Mesendoderm (in vitro differentiated cells): ENCODE measurements at regions not wholly inside any gene's neighbourhood (a gene's known extent, or its start where the extent isn't known, plus 50 kb on each side); places are given as distances from the start of the nearest gene placed in this dataset.

Experiments
- DNase-seq: peaks from one replicate; pipeline ENCODE4 v3.0.0; 2013
- H2AK5ac ChIP-seq: 2 replicates; pipeline ENCODE4 v1.6.1; 2013; ENCODE audit warnings: low read length, inconsistent platforms
- H2BK120ac ChIP-seq: 2 replicates; pipeline ENCODE4 v1.6.1; 2013; ENCODE audit warnings: low read depth, mild to moderate bottlenecking, low read length, moderate library complexity, mixed read lengths
- H2BK15ac ChIP-seq: replicated peaks from 2 replicates; pipeline ENCODE4 v1.6.1; 2013; ENCODE audit warnings: low read depth, mild to moderate bottlenecking, moderate library complexity
- H2BK5ac ChIP-seq: 2 replicates; pipeline ENCODE4 v1.6.1; 2013; ENCODE audit warnings: low read length, inconsistent platforms
- H3K18ac ChIP-seq: 2 replicates; pipeline ENCODE4 v1.6.1; 2013; ENCODE audit warnings: mild to moderate bottlenecking, low read length, mixed read lengths
- H3K23ac ChIP-seq: one replicate; pipeline ENCODE4 v1.6.1; 2013; ENCODE audit warnings: low read length
- H3K27ac ChIP-seq: 2 replicates; pipeline ENCODE4 v1.5.1; 2013; ENCODE audit warnings: low read depth, mild to moderate bottlenecking, inconsistent platforms, low read length, moderate library complexity
- H3K27me3 ChIP-seq: 2 replicates; pipeline ENCODE4 v1.6.1; 2013; ENCODE audit warnings: low read length, control low read depth, mild to moderate bottlenecking, inconsistent platforms; ENCODE audit not compliant: insufficient read depth, poor library complexity
- H3K36me3 ChIP-seq: 2 replicates; pipeline ENCODE4 v1.6.1; 2013; ENCODE audit warnings: low read length, inconsistent platforms; ENCODE audit not compliant: control insufficient read depth, insufficient read depth
- H3K4ac ChIP-seq: one replicate; pipeline ENCODE4 v1.6.1; 2013; ENCODE audit warnings: low read depth, mild to moderate bottlenecking, low read length, moderate library complexity
- H3K4me1 ChIP-seq: 2 replicates; pipeline ENCODE4 v1.6.1; 2013; ENCODE audit warnings: low read depth, low read length, inconsistent platforms; ENCODE audit not compliant: control insufficient read depth
- H3K4me2 ChIP-seq: 2 replicates; pipeline ENCODE4 v1.6.1; 2013; ENCODE audit warnings: low read length
- H3K4me3 ChIP-seq: 2 replicates; pipeline ENCODE4 v1.5.1; 2013; ENCODE audit warnings: mild to moderate bottlenecking, low read length
- H3K56ac ChIP-seq: one replicate; pipeline ENCODE4 v1.6.1; 2013; ENCODE audit warnings: low read length
- H3K79me1 ChIP-seq: 2 replicates; pipeline ENCODE4 v1.6.1; 2013; ENCODE audit warnings: low read length, inconsistent platforms
- H3K79me2 ChIP-seq: 2 replicates; pipeline ENCODE4 v1.6.1; 2013; ENCODE audit warnings: mild to moderate bottlenecking, low read length; ENCODE audit not compliant: control insufficient read depth, insufficient read depth
- H3K9ac ChIP-seq: 2 replicates; pipeline ENCODE4 v1.6.1; 2013; ENCODE audit warnings: low read length, inconsistent platforms
- H4K5ac ChIP-seq: one replicate; pipeline ENCODE4 v1.6.1; 2013; ENCODE audit warnings: low read length
- H4K8ac ChIP-seq: one replicate; pipeline ENCODE4 v1.6.1; 2013; ENCODE audit warnings: low read depth, mild to moderate bottlenecking, control low read depth, low read length, moderate library complexity
- WGBS: extraction: QIAGEN DNeasy Blood & Tissue Kit; methylation state at CpG from one replicate; pipeline ENCODE4 v1.1.7; 2013; ENCODE audit warnings: low lambda C conversion rate, missing lambda C conversion rate; ENCODE audit not compliant: insufficient coverage; ENCODE audit errors: extremely low coverage; 5-methylcytosine and 5-hydroxymethylcytosine counted together

DNA sequence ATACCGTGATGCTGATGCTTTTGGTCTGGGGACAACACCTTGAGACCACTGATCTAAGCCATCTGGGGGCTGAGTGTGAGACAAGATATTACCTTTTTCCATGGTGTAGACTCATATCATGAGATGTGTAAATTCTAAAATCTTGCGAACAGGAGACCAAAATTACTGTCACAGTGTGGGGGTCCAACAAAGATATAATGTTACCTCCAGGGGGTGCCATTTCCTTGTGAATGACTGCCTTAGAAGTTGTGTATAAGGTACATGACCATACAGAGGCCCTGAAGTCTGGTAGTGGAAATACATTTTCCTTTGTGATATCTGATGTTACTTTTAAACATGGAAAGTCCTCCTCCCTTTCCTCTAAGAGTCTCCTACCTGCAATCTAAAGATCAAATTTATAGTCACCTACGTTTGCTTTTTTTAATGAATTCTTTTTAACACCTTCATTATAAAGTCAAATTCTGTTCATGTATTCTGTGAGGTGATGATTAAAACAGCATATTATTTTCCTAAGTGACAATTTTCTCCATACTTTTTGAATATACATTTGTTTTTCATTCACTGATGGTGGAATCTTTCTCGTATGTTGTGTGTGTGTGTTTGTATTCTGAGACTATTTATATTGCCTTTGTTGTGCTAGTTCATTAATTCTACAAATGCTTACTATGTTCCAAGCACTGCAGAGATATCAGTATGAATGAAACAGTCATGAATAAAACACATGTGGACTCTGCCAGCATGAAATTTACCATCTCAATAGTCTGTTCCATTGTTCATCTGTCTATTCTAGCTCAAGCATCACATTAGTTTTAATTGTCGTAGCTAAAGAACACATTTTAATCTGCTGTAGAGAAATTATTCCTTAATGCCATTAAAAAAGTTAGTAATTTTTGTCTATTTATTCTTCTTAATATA is 113.7 kb downstream of the RFC3 start:
- DNase-seq: peak; percentile 65
- no peaks in the 10 kb centered on the region for H3K79me1 ChIP-seq
- H3K27ac ChIP-seq: no peak overlapping the region
- H3K18ac ChIP-seq: no peak overlapping the region
- H4K5ac ChIP-seq: no peak overlapping the region
- WGBS: no CpG with 5 or more reads among the region's 5 CpGs
- no peak overlapping the region for H3K4me3 ChIP-seq
- H3K4me2 ChIP-seq: no peak overlapping the region
- no peaks in the 10 kb centered on the region for H3K27me3 ChIP-seq
- H3K23ac ChIP-seq: no peak overlapping the region
- no peak overlapping the region for H2BK120ac ChIP-seq
- no peaks in the 10 kb centered on the region for H3K36me3 ChIP-seq
- no peaks in the 10 kb centered on the region for H3K4me1 ChIP-seq
- no peak overlapping the region for H3K4ac ChIP-seq
- H2AK5ac ChIP-seq: no peak overlapping the region
- H3K56ac ChIP-seq: no peak overlapping the region
- no peaks in the 10 kb centered on the region for H3K79me2 ChIP-seq
- H2BK5ac ChIP-seq: no peak overlapping the region
- H2BK15ac ChIP-seq: no peak overlapping the region
- no peak overlapping the region for H4K8ac ChIP-seq
- H3K9ac ChIP-seq: no peak overlapping the region

DNA sequence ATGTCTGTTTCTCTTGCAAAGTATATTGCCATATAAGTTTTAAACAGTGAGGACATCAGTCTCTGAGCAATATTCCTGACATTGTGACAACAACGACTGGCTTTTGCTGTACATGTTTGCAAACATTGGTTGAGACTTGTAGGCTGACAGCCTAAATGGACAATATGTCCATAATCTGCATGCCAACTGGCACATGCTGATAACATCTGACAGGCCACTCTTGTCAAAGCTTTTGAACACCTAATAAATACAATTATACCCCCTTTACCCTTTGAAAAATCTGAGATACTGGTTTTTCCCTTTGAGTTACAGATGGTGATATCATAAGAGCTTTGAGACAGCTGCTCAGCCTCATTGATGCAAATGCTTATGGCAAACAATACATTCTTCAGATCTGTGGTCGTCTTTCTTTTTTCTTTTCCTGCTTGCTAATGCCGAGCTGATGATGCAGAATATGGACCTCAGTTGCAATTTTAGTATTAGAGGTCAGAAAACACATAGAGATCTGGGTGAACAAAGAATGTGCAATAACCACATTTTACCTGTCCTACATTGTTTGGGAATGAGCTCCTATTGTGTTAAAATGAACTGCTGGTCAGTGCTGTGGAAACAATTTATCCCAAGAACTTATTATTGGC is 114.9 kb downstream of the RFC3 start:
- no peak overlapping the region for H3K23ac ChIP-seq
- DNase-seq: no peak
- H3K18ac ChIP-seq: no peak overlapping the region
- no peaks in the 10 kb centered on the region for H3K36me3 ChIP-seq
- H3K79me2 ChIP-seq: no peaks in the 10 kb centered on the region
- no peak overlapping the region for H4K8ac ChIP-seq
- H2BK120ac ChIP-seq: no peak overlapping the region
- no peak overlapping the region for H3K4me3 ChIP-seq
- peaks cover 2% of the 10 kb centered on the region for H3K4me1 ChIP-seq
- no peaks in the 10 kb centered on the region for H3K27me3 ChIP-seq
- H2BK15ac ChIP-seq: no peak overlapping the region
- H3K79me1 ChIP-seq: no peaks in the 10 kb centered on the region
- WGBS: no CpG with 5 or more reads among the region's 3 CpGs
- H2AK5ac ChIP-seq: no peak overlapping the region
- H3K4ac ChIP-seq: no peak overlapping the region
- H4K5ac ChIP-seq: no peak overlapping the region
- no peak overlapping the region for H3K56ac ChIP-seq
- H3K9ac ChIP-seq: no peak overlapping the region
- no peak overlapping the region for H3K27ac ChIP-seq
- no peak overlapping the region for H3K4me2 ChIP-seq
- H2BK5ac ChIP-seq: no peak overlapping the region

DNA sequence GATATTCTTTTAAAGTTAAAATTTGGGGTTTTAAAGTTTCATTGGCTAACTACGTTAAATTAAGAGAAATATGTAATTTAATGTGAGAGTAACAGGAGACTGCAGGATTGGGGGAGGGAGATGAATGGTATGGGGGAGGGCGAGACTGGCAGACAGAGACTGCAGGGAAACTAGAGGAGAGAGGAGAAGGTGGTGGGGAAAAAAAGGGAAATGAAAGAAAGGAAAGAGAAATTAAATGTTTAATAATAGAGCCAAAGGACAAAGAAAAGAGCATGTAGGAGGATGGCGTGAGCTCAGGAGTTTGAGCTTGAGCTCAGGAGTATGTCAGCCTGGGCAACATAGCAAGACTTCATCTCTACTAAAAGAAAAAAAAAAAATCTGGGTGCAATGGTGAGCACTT is 115.9 kb downstream of the RFC3 start:
- Histone ChIP-seq H3K4me2 (no peak overlapping the region), H2BK5ac (no peak overlapping the region), H3K18ac (no peak overlapping the region), H4K5ac (no peak overlapping the region), H3K56ac (no peak overlapping the region), H3K4me1 (peaks cover 2% of the 10 kb centered on the region), H2BK120ac (no peak overlapping the region), H4K8ac (no peak overlapping the region), H2BK15ac (no peak overlapping the region), H3K4ac (no peak overlapping the region), H3K27ac (no peak overlapping the region), H3K27me3 (no peaks in the 10 kb centered on the region), H2AK5ac (no peak overlapping the region), H3K79me2 (no peaks in the 10 kb centered on the region), H3K36me3 (no peaks in the 10 kb centered on the region), H3K79me1 (no peaks in the 10 kb centered on the region), H3K9ac (no peak overlapping the region), H3K4me3 (no peak overlapping the region), H3K23ac (no peak overlapping the region)
- no peak for DNase-seq
- WGBS: 100% methylated on average over 1 of the region's 3 CpGs

DNA sequence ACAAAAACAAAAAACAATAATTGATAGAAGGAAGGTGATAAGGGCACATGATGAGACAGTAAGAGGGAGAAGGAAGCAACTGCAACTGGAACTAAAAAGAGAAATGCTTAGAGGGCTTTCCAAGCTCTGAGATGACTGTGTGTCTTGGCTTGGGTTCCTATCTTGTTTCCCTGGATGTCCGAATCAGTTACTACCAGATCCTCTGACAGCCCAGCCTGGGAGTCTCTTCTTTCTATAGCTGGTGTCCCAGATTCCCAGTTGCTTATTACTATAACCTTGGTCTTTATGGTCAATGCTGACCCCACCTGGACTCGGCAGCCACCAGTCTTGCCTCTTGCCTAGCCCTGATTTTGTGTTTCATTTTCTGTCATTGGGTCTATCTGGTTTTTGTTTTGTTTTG is 116.4 kb downstream of the RFC3 start:
- WGBS: no CpG with 5 or more reads among the region's 2 CpGs
- H3K4ac ChIP-seq: no peak overlapping the region
- H2BK120ac ChIP-seq: no peak overlapping the region
- H4K8ac ChIP-seq: no peak overlapping the region
- H3K79me2 ChIP-seq: no peaks in the 10 kb centered on the region
- no peak for DNase-seq
- no peak overlapping the region for H3K56ac ChIP-seq
- no peak overlapping the region for H3K9ac ChIP-seq
- no peak overlapping the region for H3K27ac ChIP-seq
- peaks cover 2% of the 10 kb centered on the region for H3K4me1 ChIP-seq
- H4K5ac ChIP-seq: no peak overlapping the region
- no peak overlapping the region for H3K4me3 ChIP-seq
- H2AK5ac ChIP-seq: no peak overlapping the region
- H3K27me3 ChIP-seq: no peaks in the 10 kb centered on the region
- H3K18ac ChIP-seq: no peak overlapping the region
- no peak overlapping the region for H3K23ac ChIP-seq
- H2BK15ac ChIP-seq: peak overlapping the region; percentile 6
- H3K36me3 ChIP-seq: no peaks in the 10 kb centered on the region
- H3K79me1 ChIP-seq: no peaks in the 10 kb centered on the region
- no peak overlapping the region for H3K4me2 ChIP-seq
- H2BK5ac ChIP-seq: no peak overlapping the region

DNA sequence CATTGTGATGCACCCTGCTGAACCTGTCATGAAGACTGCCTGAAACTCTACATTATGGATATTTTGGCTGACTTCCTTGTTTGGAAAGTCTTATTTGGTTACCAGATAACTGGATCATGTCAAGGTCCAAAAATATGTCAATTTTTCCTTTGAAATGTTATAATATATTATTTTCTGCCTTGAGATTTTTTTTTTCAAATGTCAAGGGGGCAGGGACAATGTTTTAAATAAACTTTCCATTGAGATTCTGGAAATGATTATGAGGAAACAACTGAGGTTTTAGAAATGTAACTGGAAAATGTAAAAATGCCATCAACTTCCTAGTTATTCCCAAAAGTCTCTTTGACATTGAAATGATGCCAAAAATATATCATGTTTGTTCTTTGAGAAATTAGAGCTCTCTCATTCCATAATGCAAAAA is 117.0 kb downstream of the RFC3 start:
- H3K56ac ChIP-seq: no peak overlapping the region
- no peak overlapping the region for H4K8ac ChIP-seq
- H3K79me1 ChIP-seq: no peaks in the 10 kb centered on the region
- H3K18ac ChIP-seq: no peak overlapping the region
- peaks cover 2% of the 10 kb centered on the region for H3K4me1 ChIP-seq
- no peak overlapping the region for H2BK5ac ChIP-seq
- no peak overlapping the region for H3K4ac ChIP-seq
- H3K4me3 ChIP-seq: no peak overlapping the region
- no peak overlapping the region for H4K5ac ChIP-seq
- no peaks in the 10 kb centered on the region for H3K27me3 ChIP-seq
- no peak overlapping the region for H3K9ac ChIP-seq
- no peak overlapping the region for H3K27ac ChIP-seq
- H2BK120ac ChIP-seq: no peak overlapping the region
- DNase-seq: no peak
- no peak overlapping the region for H2AK5ac ChIP-seq
- no peak overlapping the region for H3K4me2 ChIP-seq
- no peak overlapping the region for H2BK15ac ChIP-seq
- no peaks in the 10 kb centered on the region for H3K79me2 ChIP-seq
- no peaks in the 10 kb centered on the region for H3K36me3 ChIP-seq
- no peak overlapping the region for H3K23ac ChIP-seq
